ENCODE measurements at regions not wholly inside any gene's neighbourhood (a gene's known extent, or its start where the extent isn't known, plus 50 kb on each side); places are given as distances from the start of the nearest gene placed in this dataset.

DNA sequence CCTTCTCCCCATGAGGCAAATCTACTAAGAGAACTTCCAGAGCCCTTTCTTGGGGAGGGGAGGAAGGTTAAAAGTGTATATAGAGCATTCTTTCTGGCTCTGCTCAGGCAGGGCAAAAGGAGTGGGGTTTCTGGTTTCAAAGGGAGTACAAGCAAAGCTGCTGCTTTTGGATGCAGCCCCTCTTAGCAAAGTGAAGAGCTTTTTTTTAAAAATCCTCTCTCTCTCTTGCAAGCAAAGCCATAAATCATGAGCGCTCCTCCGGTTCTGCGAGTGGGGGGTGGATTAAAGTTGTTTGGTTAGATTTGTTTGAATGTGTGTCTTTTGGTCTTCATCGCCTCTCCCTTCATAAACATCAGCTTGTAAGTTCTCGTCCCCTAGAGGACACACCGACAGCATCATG lies 546.6 kb upstream of the TBX3 start:
- intact Hi-C loops (cut with micrococcal nuclease), result no loop called here
- no peak for DNase-seq
- no peak overlapping the region for H3K27ac Mint-ChIP-seq
- H3K27me3 ChIP-seq (ENCODE audit: control insufficient read depth in 2 of 2, insufficient read depth in 2 of 2, low read length in 2 of 2), result no peaks in the 10 kb centered on the region
- H2AFZ ChIP-seq (ENCODE audit: insufficient read depth, low read depth, low read length, poor library complexity, severe bottlenecking), result no peak overlapping the region
- H3K27ac ChIP-seq (ENCODE audit: low read depth in 1 of 2, low read length in 2 of 2), result no peak overlapping the region
- H4K20me1 ChIP-seq (ENCODE audit: insufficient read depth, low read length), result no peaks in the 10 kb centered on the region
- TF ChIP-seq, protein P1, sequence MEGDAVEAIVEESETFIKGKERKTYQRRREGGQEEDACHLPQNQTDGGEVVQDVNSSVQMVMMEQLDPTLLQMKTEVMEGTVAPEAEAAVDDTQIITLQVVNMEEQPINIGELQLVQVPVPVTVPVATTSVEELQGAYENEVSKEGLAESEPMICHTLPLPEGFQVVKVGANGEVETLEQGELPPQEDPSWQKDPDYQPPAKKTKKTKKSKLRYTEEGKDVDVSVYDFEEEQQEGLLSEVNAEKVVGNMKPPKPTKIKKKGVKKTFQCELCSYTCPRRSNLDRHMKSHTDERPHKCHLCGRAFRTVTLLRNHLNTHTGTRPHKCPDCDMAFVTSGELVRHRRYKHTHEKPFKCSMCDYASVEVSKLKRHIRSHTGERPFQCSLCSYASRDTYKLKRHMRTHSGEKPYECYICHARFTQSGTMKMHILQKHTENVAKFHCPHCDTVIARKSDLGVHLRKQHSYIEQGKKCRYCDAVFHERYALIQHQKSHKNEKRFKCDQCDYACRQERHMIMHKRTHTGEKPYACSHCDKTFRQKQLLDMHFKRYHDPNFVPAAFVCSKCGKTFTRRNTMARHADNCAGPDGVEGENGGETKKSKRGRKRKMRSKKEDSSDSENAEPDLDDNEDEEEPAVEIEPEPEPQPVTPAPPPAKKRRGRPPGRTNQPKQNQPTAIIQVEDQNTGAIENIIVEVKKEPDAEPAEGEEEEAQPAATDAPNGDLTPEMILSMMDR (IDR thresholded peaks at IDR 0.05), result no peak
- H3K4me1 ChIP-seq (ENCODE audit: control insufficient read depth in 1 of 2, insufficient read depth in 2 of 2, low read length in 2 of 2), result no peaks in the 10 kb centered on the region
- H3K9me3 Mint-ChIP-seq, result no peaks in the 10 kb centered on the region
- H3K9me3 ChIP-seq (replicated peaks in 1 of 2; ENCODE audit: control insufficient read depth in 1 of 2, insufficient read depth in 1 of 2, low read length in 2 of 2), result no peaks in the 10 kb centered on the region
- no peak overlapping the region for H3K4me2 ChIP-seq (replicated peaks; ENCODE audit: extremely low read depth, low read length, poor library complexity, severe bottlenecking)
- WGBS (ENCODE audit: insufficient coverage), result 13% methylated on average over 1 of the region's 6 CpGs
- no peak overlapping the region for H3K9ac ChIP-seq (ENCODE audit: insufficient read depth, low read length, poor library complexity, severe bottlenecking)
- no peaks in the 10 kb centered on the region for H3K79me2 ChIP-seq (ENCODE audit: insufficient read depth, low read length)
- no peak overlapping the region for H3K4me3 Mint-ChIP-seq
- H3K27me3 Mint-ChIP-seq (ENCODE audit: low read depth in 3 of 3), result peaks cover 0 to 4% (median 3%) of the 10 kb centered on the region in 3 donors
- no peaks in the 10 kb centered on the region for H3K36me3 Mint-ChIP-seq
- no peaks in the 10 kb centered on the region for H3K4me1 Mint-ChIP-seq
- no peaks in the 10 kb centered on the region for H3K36me3 ChIP-seq (replicated peaks in 1 of 2; ENCODE audit: control insufficient read depth in 1 of 2, insufficient read depth in 2 of 2, low read length in 2 of 2)
- H3K4me3 ChIP-seq (replicated peaks in 1 of 3; ENCODE audit: low read depth in 2 of 3, low read length in 3 of 3), result no peak overlapping the region

DNA sequence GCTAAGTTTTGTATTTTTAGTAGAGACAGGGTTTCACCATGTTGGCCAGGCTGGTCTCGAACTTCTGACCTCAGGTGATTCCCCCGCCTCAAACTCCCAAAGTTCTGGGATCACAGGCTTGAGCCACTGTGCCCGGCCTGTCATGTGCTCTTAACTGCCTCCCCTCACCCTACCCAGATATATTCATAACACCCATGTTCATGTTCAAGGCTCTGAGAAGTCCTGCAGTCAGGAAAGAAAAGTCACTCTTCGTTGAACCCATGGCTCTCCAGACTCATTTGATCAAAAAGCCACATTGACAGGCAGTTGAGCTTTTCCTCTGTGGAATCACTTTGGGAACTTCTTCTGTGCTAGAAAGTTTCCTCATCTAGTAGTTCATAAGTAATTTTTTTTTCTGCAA lies 545.5 kb upstream of the TBX3 start:
- H3K4me3 ChIP-seq (replicated peaks in 1 of 3; ENCODE audit: low read depth in 2 of 3, low read length in 3 of 3), result no peak overlapping the region
- TF ChIP-seq, protein P1 (IDR thresholded peaks at IDR 0.05), result no peak
- no peak overlapping the region for H3K4me3 Mint-ChIP-seq

More for the DNA sequence above, 545.5 kb upstream of the TBX3 start:
- intact Hi-C loops (cut with micrococcal nuclease), result no loop called here
- WGBS (ENCODE audit: insufficient coverage), result 71% methylated on average over 1 of the region's 4 CpGs
- no peaks in the 10 kb centered on the region for H3K27me3 ChIP-seq (ENCODE audit: control insufficient read depth in 2 of 2, insufficient read depth in 2 of 2, low read length in 2 of 2)
- Mint-ChIP-seq H3K4me1 (no peaks in the 10 kb centered on the region), H3K27me3 (ENCODE audit: low read depth in 3 of 3) (peaks cover 0 to 5% (median 0%) of the 10 kb centered on the region in 3 donors), H3K27ac (no peak overlapping the region), H3K36me3 (no peaks in the 10 kb centered on the region), H3K9me3 (no peaks in the 10 kb centered on the region)
- no peak overlapping the region for H2AFZ ChIP-seq (ENCODE audit: insufficient read depth, low read depth, low read length, poor library complexity, severe bottlenecking)
- H3K27ac ChIP-seq (ENCODE audit: low read depth in 1 of 2, low read length in 2 of 2), result no peak overlapping the region
- H3K4me1 ChIP-seq (ENCODE audit: control insufficient read depth in 1 of 2, insufficient read depth in 2 of 2, low read length in 2 of 2), result no peaks in the 10 kb centered on the region
- no peaks in the 10 kb centered on the region for H3K36me3 ChIP-seq (replicated peaks in 1 of 2; ENCODE audit: control insufficient read depth in 1 of 2, insufficient read depth in 2 of 2, low read length in 2 of 2)
- no peak for DNase-seq
- H3K4me2 ChIP-seq (replicated peaks; ENCODE audit: extremely low read depth, low read length, poor library complexity, severe bottlenecking), result no peak overlapping the region
- no peaks in the 10 kb centered on the region for H4K20me1 ChIP-seq (ENCODE audit: insufficient read depth, low read length)
- H3K9ac ChIP-seq (ENCODE audit: insufficient read depth, low read length, poor library complexity, severe bottlenecking), result no peak overlapping the region
- no peaks in the 10 kb centered on the region for H3K79me2 ChIP-seq (ENCODE audit: insufficient read depth, low read length)
- no peaks in the 10 kb centered on the region for H3K9me3 ChIP-seq (replicated peaks in 1 of 2; ENCODE audit: control insufficient read depth in 1 of 2, insufficient read depth in 1 of 2, low read length in 2 of 2)
